ENCODE measurements at regions not wholly inside any gene's neighbourhood (a gene's known extent, or its start where the extent isn't known, plus 50 kb on each side); places are given as distances from the start of the nearest gene placed in this dataset.

DNA sequence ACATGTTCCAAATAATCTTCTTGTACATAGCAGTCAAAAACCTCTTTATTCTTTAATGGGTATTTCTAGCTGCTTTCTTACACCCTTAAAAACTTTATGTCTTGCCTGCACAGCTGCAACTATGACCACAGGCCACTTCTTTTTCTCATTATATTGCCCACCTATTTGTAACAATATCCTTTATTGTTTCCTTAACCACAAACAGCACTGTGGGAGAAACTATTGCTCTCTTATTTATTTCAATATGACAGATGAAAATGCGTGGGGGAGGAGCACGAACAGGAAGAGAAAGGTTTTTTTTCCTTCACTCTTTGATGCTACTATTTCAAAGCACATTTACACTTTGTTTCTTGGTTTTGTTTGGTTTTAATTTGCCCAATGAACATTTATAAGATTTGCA, 253.5 kb downstream of the GJA1 start:
- TF ChIP-seq, protein P1, sequence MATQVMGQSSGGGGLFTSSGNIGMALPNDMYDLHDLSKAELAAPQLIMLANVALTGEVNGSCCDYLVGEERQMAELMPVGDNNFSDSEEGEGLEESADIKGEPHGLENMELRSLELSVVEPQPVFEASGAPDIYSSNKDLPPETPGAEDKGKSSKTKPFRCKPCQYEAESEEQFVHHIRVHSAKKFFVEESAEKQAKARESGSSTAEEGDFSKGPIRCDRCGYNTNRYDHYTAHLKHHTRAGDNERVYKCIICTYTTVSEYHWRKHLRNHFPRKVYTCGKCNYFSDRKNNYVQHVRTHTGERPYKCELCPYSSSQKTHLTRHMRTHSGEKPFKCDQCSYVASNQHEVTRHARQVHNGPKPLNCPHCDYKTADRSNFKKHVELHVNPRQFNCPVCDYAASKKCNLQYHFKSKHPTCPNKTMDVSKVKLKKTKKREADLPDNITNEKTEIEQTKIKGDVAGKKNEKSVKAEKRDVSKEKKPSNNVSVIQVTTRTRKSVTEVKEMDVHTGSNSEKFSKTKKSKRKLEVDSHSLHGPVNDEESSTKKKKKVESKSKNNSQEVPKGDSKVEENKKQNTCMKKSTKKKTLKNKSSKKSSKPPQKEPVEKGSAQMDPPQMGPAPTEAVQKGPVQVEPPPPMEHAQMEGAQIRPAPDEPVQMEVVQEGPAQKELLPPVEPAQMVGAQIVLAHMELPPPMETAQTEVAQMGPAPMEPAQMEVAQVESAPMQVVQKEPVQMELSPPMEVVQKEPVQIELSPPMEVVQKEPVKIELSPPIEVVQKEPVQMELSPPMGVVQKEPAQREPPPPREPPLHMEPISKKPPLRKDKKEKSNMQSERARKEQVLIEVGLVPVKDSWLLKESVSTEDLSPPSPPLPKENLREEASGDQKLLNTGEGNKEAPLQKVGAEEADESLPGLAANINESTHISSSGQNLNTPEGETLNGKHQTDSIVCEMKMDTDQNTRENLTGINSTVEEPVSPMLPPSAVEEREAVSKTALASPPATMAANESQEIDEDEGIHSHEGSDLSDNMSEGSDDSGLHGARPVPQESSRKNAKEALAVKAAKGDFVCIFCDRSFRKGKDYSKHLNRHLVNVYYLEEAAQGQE (IDR thresholded peaks at IDR 0.05; ENCODE audit: insufficient read depth in 1 of 2, low read depth in 2 of 2, low read length in 2 of 2), result no peak
- no peak for TF ChIP-seq POLR2AphosphoS5 (IDR thresholded peaks at IDR 0.05; ENCODE audit: low read depth, low read length)
- no peak for TF ChIP-seq TAF1 (IDR thresholded peaks at IDR 0.05; ENCODE audit: borderline replicate concordance, insufficient read depth, low read length)

All from PFSK-1 (cell line).